Activated CD4-positive, alpha-beta T cell treated with anti-CD3 and anti-CD28 coated beads, Interleukin-2, Interleukin-6, amounts not matched to agents 100 ng/mL and 50 ng/mL, durations not matched to agents 16 hours and 8 hours (primary cell): ENCODE measurements at regions not wholly inside any gene's neighbourhood (a gene's known extent, or its start where the extent isn't known, plus 50 kb on each side); places are given as distances from the start of the nearest gene placed in this dataset.
"Not testable (repeated sequence)": the region's sequence is repeated elsewhere in the genome, so short reads cannot be mapped to it uniquely, and the experiment has no call there.

Experiments
- DNase-seq: peaks from one replicate; pipeline ENCODE4 v3.0.0-alpha.2; 2020

GRCh38 chr9:38181866-38182265 is 112.8 kb upstream of the SHB start:
- no peak for DNase-seq

- DNase-seq, result no peak
These were observed 112.2 kb upstream of the SHB start for GRCh38 chr9:38181232-38181631.

GRCh38 chr9:38180656-38181055 is 111.6 kb upstream of the SHB start:
- no peak for DNase-seq

- DNase-seq, result no peak
These were observed 110.9 kb upstream of the SHB start for GRCh38 chr9:38179965-38180364.

- no peak for DNase-seq
These were observed 109.2 kb upstream of the SHB start for GRCh38 chr9:38178237-38178636.

GRCh38 chr9:38177680-38178079 is 108.7 kb upstream of the SHB start:
- DNase-seq, result no peak

- DNase-seq, result no peak
These were observed 107.2 kb upstream of the SHB start for GRCh38 chr9:38176251-38176650.

- DNase-seq, result no peak
These were observed 106.4 kb upstream of the SHB start for GRCh38 chr9:38175423-38175822.

- no peak for DNase-seq
These were observed 103.6 kb upstream of the SHB start for GRCh38 chr9:38172586-38172985.

- DNase-seq, result no peak
These were observed 102.9 kb upstream of the SHB start for GRCh38 chr9:38171926-38172325.

GRCh38 chr9:38171538-38171884 is 102.5 kb upstream of the SHB start:
- no peak for DNase-seq

- peak; percentile 28 for DNase-seq
These were observed 101.9 kb upstream of the SHB start for GRCh38 chr9:38170763-38171537.

GRCh38 chr9:38170155-38170554 is 101.1 kb upstream of the SHB start:
- not testable (repeated sequence) for DNase-seq

GRCh38 chr9:38166501-38166900 is 97.5 kb upstream of the SHB start:
- DNase-seq, result no peak

GRCh38 chr9:38164659-38165221 is 95.7 kb upstream of the SHB start:
- no peak for DNase-seq

GRCh38 chr9:38163518-38163917 is 94.5 kb upstream of the SHB start:
- no peak for DNase-seq

GRCh38 chr9:38162332-38163211 is 93.5 kb upstream of the SHB start:
- DNase-seq, result no peak

GRCh38 chr9:38160613-38161215 is 91.7 kb upstream of the SHB start:
- DNase-seq, result peak; percentile 74

- no peak for DNase-seq
These were observed 90.6 kb upstream of the SHB start for GRCh38 chr9:38159599-38159998.

- DNase-seq, result no peak
These were observed 89.6 kb upstream of the SHB start for GRCh38 chr9:38158628-38159027.

- no peak for DNase-seq
These were observed 88.7 kb upstream of the SHB start for GRCh38 chr9:38157711-38158110.

- DNase-seq, result no peak
These were observed 85.7 kb upstream of the SHB start for GRCh38 chr9:38154501-38155421.
